Gastroesophageal sphincter (tissue), 4 donors: ENCODE measurements at regions not wholly inside any gene's neighbourhood (a gene's known extent, or its start where the extent isn't known, plus 50 kb on each side); places are given as distances from the start of the nearest gene placed in this dataset.

ENCODE experiments used
- ATAC-seq: fragments of 150-250 bp; one replicate; pipeline ENCODE4 v1.9.1; 2016; ENCODE audit warnings: mild to moderate bottlenecking, moderate library complexity
- H3K27ac ChIP-seq, 4 donors: fragments of 200-600 bp; sonication (generic) in 3 of 4; 1 replicate in 3 of 4; 2 replicates in 1 of 4; pipeline ENCODE4 v1.5.1; 2016 to 2019
- H3K27me3 ChIP-seq: fragments of 200-600 bp; sonication (generic); one replicate; pipeline ENCODE4 v1.5.1; 2019
- H3K36me3 ChIP-seq, 2 donors: fragments of 200-600 bp; sonication (generic); one replicate each; pipeline ENCODE4 v1.5.1; 2019; ENCODE audit warnings: control low read depth in 1 of 2
- H3K4me1 ChIP-seq, 3 donors: fragments of 200-600 bp; sonication (generic); 1 replicate in 2 of 3; 2 replicates in 1 of 3; pipeline ENCODE4 v1.5.1; 2016 to 2019; ENCODE audit warnings: control low read depth in 2 of 3
- H3K4me3 ChIP-seq, 2 donors: fragments of 200-600 bp; sonication (generic); one replicate each; pipeline ENCODE4 v1.5.1; 2019; ENCODE audit warnings: mild to moderate bottlenecking in 1 of 2, moderate library complexity in 1 of 2
- H3K9me3 ChIP-seq, 3 donors: fragments of 200-600 bp; sonication (generic); one replicate each; pipeline ENCODE4 v1.5.1; 2017 to 2019; ENCODE audit warnings: control low read depth in 2 of 3
- EP300 ChIP-seq: sonication (generic); formaldehyde crosslinking; IDR thresholded peaks from one replicate; pipeline ENCODE4 v1.6.1; 2017; ENCODE audit warnings: antibody characterized with exemption, mild to moderate bottlenecking
- POLR2A ChIP-seq, 2 donors: fragments of 450-650 bp; IDR thresholded peaks; one replicate each; pipeline ENCODE4 v1.6.1; 2017; ENCODE audit warnings: antibody characterized with exemption in 2 of 2, mild to moderate bottlenecking in 2 of 2, moderate library complexity in 1 of 2
- POLR2AphosphoS5 ChIP-seq: sonication (generic); formaldehyde crosslinking; IDR thresholded peaks from one replicate; pipeline ENCODE4 v1.6.1; 2017; ENCODE audit warnings: antibody characterized with exemption
- WGBS, 2 donors: methylation state at CpG; one replicate each; pipeline ENCODE4 v1.1.5; 2018; ENCODE audit warnings: low coverage in 1 of 2; 5-methylcytosine and 5-hydroxymethylcytosine counted together
- TF ChIP-seq, protein P1 (sequence below), 4 experiments: fragments of 200-600 bp in 2 of 4; fragments of 450-650 bp in 2 of 4; sonication (generic) in 1 of 4; IDR thresholded peaks; one replicate each; pipeline ENCODE4 v1.5.1; 2017 to 2019; ENCODE audit warnings: antibody characterized with exemption in 4 of 4, mild to moderate bottlenecking in 2 of 4, moderate library complexity in 2 of 4

DNA sequence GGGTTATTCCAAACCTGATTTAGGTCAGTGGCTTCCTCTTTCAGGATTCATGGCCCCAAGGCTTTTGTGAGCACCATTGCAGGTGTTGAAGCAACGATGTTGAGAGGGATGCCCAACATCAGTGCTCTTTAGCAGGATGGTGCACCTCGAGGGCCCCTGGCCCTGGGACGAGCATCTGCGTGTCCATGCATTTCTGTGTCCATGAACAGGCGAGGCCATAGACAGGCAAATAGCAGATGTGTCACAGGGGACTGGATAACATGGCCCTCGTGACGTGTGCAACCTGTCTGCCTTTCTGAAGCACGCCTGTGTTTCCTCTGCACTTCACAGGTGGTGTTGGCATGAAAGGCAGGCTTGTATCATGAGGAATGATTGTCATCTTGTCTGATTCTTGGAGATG, 132.3 kb downstream of the SNRPN start:
- 73 to 83% methylated on average over 1 to 5 of the region's 8 CpGs for whole genome bisulfite sequencing, 2 donors
- no peak overlapping the region for H3K27ac ChIP-seq
- TF ChIP-seq POLR2AphosphoS5 = no peak
- TF ChIP-seq, protein P1, sequence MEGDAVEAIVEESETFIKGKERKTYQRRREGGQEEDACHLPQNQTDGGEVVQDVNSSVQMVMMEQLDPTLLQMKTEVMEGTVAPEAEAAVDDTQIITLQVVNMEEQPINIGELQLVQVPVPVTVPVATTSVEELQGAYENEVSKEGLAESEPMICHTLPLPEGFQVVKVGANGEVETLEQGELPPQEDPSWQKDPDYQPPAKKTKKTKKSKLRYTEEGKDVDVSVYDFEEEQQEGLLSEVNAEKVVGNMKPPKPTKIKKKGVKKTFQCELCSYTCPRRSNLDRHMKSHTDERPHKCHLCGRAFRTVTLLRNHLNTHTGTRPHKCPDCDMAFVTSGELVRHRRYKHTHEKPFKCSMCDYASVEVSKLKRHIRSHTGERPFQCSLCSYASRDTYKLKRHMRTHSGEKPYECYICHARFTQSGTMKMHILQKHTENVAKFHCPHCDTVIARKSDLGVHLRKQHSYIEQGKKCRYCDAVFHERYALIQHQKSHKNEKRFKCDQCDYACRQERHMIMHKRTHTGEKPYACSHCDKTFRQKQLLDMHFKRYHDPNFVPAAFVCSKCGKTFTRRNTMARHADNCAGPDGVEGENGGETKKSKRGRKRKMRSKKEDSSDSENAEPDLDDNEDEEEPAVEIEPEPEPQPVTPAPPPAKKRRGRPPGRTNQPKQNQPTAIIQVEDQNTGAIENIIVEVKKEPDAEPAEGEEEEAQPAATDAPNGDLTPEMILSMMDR (IDR thresholded peaks at IDR 0.05) = no peak
- no peak for TF ChIP-seq EP300
- TF ChIP-seq POLR2A (IDR thresholded peaks at IDR 0.05) = no peak
- H3K4me3 ChIP-seq = no peak overlapping the region
- no peak for ATAC-seq
- no peaks in the 10 kb centered on the region for H3K27me3 ChIP-seq
- peaks cover 0 to 100% of the 10 kb centered on the region in 2 donors for H3K36me3 ChIP-seq
- no peaks in the 10 kb centered on the region for H3K4me1 ChIP-seq
- peaks cover 0 to 100% (median 8%) of the 10 kb centered on the region in 3 donors for H3K9me3 ChIP-seq

DNA sequence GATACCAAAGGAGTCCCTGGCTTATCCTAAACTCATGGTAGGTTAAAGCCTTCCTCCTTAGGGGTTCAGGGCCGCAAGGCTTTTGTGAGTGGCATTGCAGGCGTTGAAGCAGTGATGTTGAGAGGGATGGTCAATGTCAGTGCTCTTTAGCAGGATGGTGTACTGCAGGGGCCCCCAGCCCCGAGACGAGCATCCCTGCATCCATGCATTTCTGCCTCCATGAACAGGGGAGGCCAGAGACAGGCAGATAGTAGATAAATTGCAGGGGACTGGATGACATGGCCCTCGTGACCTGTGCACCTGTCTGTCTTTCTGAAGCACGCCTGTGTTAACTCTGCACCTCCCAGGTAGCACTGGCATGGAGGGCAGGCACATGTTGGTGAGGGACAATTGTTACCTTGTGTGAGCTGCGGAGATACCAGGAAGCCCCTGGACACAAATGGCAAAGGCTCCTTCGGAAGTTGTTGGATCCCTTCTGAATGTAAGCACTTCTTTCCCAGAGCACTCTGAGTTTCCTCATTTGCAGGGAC, 133.5 kb downstream of the SNRPN start:
- Histone ChIP-seq H3K36me3 (peaks cover 0 to 100% of the 10 kb centered on the region in 2 donors), H3K4me3 (no peak overlapping the region), H3K9me3 (peaks cover 0 to 100% (median 8%) of the 10 kb centered on the region in 3 donors), H3K27me3 (no peaks in the 10 kb centered on the region), H3K27ac (no peak overlapping the region), H3K4me1 (no peaks in the 10 kb centered on the region)
- 75 to 87% methylated on average over 2 to 7 of the region's 8 CpGs for WGBS, 2 donors
- TF ChIP-seq EP300 = no peak
- TF ChIP-seq POLR2A (IDR thresholded peaks at IDR 0.05) = no peak
- TF ChIP-seq POLR2AphosphoS5 = no peak
- TF ChIP-seq, protein P1 (IDR thresholded peaks at IDR 0.05) = no peak
- no peak for ATAC-seq

DNA sequence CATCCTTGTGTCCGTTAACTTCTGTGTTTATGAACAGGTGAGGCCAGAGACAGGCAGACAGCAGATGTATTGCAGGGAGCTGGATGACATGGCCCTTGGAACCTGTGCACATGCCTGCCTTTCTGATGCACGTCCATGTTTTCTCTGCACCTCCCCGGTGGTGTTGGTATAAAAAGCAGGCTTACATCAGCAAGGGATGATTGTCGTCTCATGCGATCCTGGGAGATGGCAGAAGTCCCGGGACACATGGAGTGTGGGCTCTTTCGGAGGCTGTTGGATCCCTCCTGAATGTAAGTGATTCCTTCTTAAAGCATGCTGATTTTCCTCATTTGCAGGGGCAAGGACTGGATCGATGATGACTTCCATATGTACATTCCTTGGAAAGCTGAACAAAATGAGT, 134.8 kb downstream of the SNRPN start:
- Histone ChIP-seq H3K27ac (no peak overlapping the region), H3K4me1 (no peaks in the 10 kb centered on the region), H3K27me3 (no peaks in the 10 kb centered on the region), H3K4me3 (no peak overlapping the region), H3K9me3 (peaks cover 0 to 100% (median 5%) of the 10 kb centered on the region in 3 donors), H3K36me3 (peaks cover 4 to 100% of the 10 kb centered on the region in 2 donors)
- WGBS, 2 donors = 67 to 100% methylated on average over 1 to 2 of the region's 8 CpGs
- ATAC-seq = no peak
- TF ChIP-seq, protein P1 (IDR thresholded peaks at IDR 0.05) = no peak
- TF ChIP-seq POLR2AphosphoS5 = no peak
- TF ChIP-seq EP300 = no peak
- TF ChIP-seq POLR2A (IDR thresholded peaks at IDR 0.05) = no peak

DNA sequence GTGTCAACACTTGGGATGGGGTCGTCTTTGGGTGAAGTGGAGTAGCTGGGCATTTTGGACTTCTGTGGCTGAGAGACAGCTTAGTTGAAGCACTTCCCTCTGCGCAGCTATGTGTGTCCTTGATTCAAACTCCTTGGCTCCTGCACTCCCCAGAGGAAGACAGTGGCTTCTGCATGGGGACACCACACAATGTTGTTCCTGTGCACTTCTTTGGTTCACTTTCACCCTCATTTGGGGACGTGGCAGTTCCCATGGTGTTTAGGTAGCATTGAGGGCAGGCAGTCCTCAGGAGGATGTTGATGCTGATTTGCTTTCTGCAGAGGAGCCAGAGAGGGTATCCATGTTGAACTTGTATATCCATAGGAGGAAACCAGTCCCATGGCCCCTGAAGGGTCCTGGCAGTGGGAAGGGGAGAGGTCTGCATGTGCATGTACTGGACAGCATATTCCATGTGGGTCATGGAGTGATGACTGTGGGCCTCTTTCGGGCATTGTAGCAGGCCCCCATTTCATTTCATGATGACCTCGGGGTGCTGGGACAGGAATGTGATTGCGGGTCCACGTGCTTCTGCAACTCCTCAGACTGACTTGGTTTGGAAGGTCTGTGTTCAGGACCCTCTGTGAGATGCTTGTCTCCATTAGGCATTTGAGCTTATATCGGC, 135.4 kb downstream of the SNRPN start:
- 53 to 90% methylated on average over 2 of the region's 8 CpGs for WGBS, 2 donors
- peaks cover 0 to 100% (median 5%) of the 10 kb centered on the region in 3 donors for H3K9me3 ChIP-seq
- TF ChIP-seq POLR2AphosphoS5 = no peak
- TF ChIP-seq EP300 = no peak
- TF ChIP-seq, protein P1 (IDR thresholded peaks at IDR 0.05) = no peak
- no peak for TF ChIP-seq POLR2A (IDR thresholded peaks at IDR 0.05)
- no peak overlapping the region for H3K27ac ChIP-seq
- no peaks in the 10 kb centered on the region for H3K4me1 ChIP-seq
- H3K36me3 ChIP-seq = peaks cover 4 to 100% of the 10 kb centered on the region in 2 donors
- no peaks in the 10 kb centered on the region for H3K27me3 ChIP-seq
- ATAC-seq = no peak
- no peak overlapping the region for H3K4me3 ChIP-seq
